Panc1 (cell line): ENCODE measurements at regions not wholly inside any gene's neighbourhood (a gene's known extent, or its start where the extent isn't known, plus 50 kb on each side); places are given as distances from the start of the nearest gene placed in this dataset.

Experiments
- ATAC-seq: fragments of 200-7000 bp; cut with Tn5 transposase; 2 replicates; pipeline ENCODE4 v1.9.1; 2020; ENCODE audit warnings: mild to moderate bottlenecking, moderate library complexity
- BruUV-seq: library from RNA; stranded (reverse); fragments of 400-500 nt; replicated peaks from 2 replicates; lab custom pipeline; 2021; lab: Mats Ljungman, UMichigan
- CTCF ChIA-PET: fragments of 300-600 bp; sonication (Branson Sonifier 250); formaldehyde crosslinking; loops from one replicate; lab custom pipeline; 2022; ENCODE audit warnings: antibody characterized with exemption; lab: Charles Lee
- POLR2A ChIA-PET: fragments of 300-600 bp; sonication (Branson Sonifier 250); formaldehyde crosslinking; loops from one replicate; lab custom pipeline; 2022; ENCODE audit warnings: antibody characterized with exemption; lab: Charles Lee
- DNase-seq: peaks from one replicate; pipeline ENCODE4 v3.0.0-alpha.2; 2010; ENCODE audit warnings: low read depth, low spot score
- H3K27ac ChIP-seq: 2 replicates; pipeline ENCODE4 v1.5.1; 2011; ENCODE audit warnings: mild to moderate bottlenecking, low read length, inconsistent platforms
- H3K27me3 ChIP-seq: fragments of 200-500 bp; sonication (Bioruptor generic); 2 replicates; pipeline ENCODE4 v1.6.0; 2014; ENCODE audit warnings: low read length, inconsistent platforms; ENCODE audit not compliant: control insufficient read depth, insufficient read depth
- H3K36me3 ChIP-seq: fragments of 200-500 bp; sonication (Bioruptor generic); 2 replicates; pipeline ENCODE4 v1.5.1; 2014; ENCODE audit warnings: inconsistent platforms, mild to moderate bottlenecking, low read length, moderate library complexity; ENCODE audit not compliant: control insufficient read depth, insufficient read depth
- H3K4me1 ChIP-seq: 2 replicates; pipeline ENCODE4 v1.5.1; 2011; ENCODE audit warnings: inconsistent platforms, mild to moderate bottlenecking, low read length, moderate library complexity; ENCODE audit not compliant: control insufficient read depth, insufficient read depth
- H3K4me3 ChIP-seq, 2 experiments: 2 replicates each; pipeline ENCODE4 v1.5.1; 2011 to 2012; ENCODE audit warnings: low read depth in 2 of 2, low read length in 2 of 2, mild to moderate bottlenecking in 2 of 2, inconsistent platforms in 1 of 2, moderate library complexity in 1 of 2
- H3K9me3 ChIP-seq: fragments of 200-500 bp; sonication (Bioruptor generic); 2 replicates; pipeline ENCODE4 v1.5.1; 2014; ENCODE audit warnings: low read depth, mild to moderate bottlenecking, inconsistent platforms, low read length, moderate library complexity; ENCODE audit not compliant: control insufficient read depth, insufficient read depth
- POLR2AphosphoS5 ChIP-seq: IDR thresholded peaks from 2 replicates; pipeline ENCODE4 v1.6.1; 2012; ENCODE audit warnings: mild to moderate bottlenecking, low read depth, low read length, moderate library complexity
- SIN3A ChIP-seq: IDR thresholded peaks from 2 replicates; pipeline ENCODE4 v1.6.1; 2012; ENCODE audit warnings: low read depth, mild to moderate bottlenecking, low read length, moderate library complexity, borderline replicate concordance; ENCODE audit not compliant: insufficient read depth
- TCF7L2 ChIP-seq: IDR thresholded peaks from 2 replicates; pipeline ENCODE4 v1.6.1; 2011; ENCODE audit warnings: mild to moderate bottlenecking, low read depth, low read length, inconsistent platforms
- in situ Hi-C: cut with HindIII; loops from 2 replicates; pipeline ENCODE4 v1.10.0; 2016; ENCODE audit warnings: low sequenced_read_pairs, low pct_unique_long_range_greater_than_20kb
- intact Hi-C: fragments of 100-400 bp; cut with micrococcal nuclease; formaldehyde crosslinking; loops from one replicate; pipeline ENCODE4 v1.10.0; 2022; ENCODE audit not compliant: unreplicated experiment
- TF ChIP-seq, protein P1 (sequence below), 2 experiments: IDR thresholded peaks; 2 replicates each; pipeline ENCODE4 v1.6.1; 2011 to 2012; ENCODE audit warnings: low read depth in 2 of 2, control low read depth in 1 of 2, low read length in 1 of 2, mild to moderate bottlenecking in 1 of 2, moderate library complexity in 1 of 2; ENCODE audit not compliant: insufficient read depth in 1 of 2
- TF ChIP-seq, protein P2 (sequence below): fragments of 450-650 bp; IDR thresholded peaks from 2 replicates; pipeline ENCODE4 v1.5.1; 2017; ENCODE audit warnings: mild to moderate bottlenecking

DNA sequence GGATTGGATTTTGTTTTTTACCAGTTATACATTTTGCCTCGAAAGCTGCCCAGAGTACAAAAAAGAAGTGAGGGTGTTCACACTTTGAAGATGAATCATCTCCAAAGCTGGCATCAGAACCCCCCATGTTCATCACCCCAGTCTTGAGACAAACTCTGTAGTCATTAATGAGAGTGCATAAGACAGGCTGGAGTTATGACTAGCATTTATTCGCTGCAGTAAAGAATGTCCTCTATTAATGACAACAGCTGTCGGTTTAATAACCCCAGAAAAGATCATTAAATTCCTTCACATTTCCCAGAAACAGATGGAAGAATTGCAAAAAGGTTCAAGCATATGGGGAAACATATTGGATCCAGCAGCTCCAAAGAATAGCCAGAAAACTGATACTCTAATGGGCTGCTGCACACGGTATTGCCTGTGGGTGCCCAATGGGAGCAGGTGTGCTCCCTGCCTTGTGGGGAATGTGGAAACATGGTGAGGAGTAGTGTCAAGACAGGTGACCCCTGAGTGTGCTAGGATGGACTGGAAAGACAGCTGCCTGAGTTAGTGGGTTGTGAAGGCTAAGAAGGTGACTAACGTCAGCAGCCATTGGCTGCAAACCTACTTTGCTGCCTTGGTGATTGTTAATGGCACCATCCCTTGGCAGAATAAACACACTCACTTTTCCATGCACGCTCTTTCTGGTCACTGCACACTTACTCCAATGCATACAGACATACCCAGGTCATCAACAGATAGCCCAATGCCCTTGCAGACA lies 81.9 kb downstream of the AIPL1 start:
- TF ChIP-seq SIN3A = no peak
- TF ChIP-seq, protein P1, sequence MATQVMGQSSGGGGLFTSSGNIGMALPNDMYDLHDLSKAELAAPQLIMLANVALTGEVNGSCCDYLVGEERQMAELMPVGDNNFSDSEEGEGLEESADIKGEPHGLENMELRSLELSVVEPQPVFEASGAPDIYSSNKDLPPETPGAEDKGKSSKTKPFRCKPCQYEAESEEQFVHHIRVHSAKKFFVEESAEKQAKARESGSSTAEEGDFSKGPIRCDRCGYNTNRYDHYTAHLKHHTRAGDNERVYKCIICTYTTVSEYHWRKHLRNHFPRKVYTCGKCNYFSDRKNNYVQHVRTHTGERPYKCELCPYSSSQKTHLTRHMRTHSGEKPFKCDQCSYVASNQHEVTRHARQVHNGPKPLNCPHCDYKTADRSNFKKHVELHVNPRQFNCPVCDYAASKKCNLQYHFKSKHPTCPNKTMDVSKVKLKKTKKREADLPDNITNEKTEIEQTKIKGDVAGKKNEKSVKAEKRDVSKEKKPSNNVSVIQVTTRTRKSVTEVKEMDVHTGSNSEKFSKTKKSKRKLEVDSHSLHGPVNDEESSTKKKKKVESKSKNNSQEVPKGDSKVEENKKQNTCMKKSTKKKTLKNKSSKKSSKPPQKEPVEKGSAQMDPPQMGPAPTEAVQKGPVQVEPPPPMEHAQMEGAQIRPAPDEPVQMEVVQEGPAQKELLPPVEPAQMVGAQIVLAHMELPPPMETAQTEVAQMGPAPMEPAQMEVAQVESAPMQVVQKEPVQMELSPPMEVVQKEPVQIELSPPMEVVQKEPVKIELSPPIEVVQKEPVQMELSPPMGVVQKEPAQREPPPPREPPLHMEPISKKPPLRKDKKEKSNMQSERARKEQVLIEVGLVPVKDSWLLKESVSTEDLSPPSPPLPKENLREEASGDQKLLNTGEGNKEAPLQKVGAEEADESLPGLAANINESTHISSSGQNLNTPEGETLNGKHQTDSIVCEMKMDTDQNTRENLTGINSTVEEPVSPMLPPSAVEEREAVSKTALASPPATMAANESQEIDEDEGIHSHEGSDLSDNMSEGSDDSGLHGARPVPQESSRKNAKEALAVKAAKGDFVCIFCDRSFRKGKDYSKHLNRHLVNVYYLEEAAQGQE (IDR thresholded peaks at IDR 0.05; ENCODE audit: insufficient read depth in 1 of 2, low read depth in 2 of 2, low read length in 1 of 2) = no peak
- TF ChIP-seq, protein P2, sequence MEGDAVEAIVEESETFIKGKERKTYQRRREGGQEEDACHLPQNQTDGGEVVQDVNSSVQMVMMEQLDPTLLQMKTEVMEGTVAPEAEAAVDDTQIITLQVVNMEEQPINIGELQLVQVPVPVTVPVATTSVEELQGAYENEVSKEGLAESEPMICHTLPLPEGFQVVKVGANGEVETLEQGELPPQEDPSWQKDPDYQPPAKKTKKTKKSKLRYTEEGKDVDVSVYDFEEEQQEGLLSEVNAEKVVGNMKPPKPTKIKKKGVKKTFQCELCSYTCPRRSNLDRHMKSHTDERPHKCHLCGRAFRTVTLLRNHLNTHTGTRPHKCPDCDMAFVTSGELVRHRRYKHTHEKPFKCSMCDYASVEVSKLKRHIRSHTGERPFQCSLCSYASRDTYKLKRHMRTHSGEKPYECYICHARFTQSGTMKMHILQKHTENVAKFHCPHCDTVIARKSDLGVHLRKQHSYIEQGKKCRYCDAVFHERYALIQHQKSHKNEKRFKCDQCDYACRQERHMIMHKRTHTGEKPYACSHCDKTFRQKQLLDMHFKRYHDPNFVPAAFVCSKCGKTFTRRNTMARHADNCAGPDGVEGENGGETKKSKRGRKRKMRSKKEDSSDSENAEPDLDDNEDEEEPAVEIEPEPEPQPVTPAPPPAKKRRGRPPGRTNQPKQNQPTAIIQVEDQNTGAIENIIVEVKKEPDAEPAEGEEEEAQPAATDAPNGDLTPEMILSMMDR = no peak
- TF ChIP-seq POLR2AphosphoS5 = no peak
- TF ChIP-seq TCF7L2 = no peak
- BruUV-seq = no TSS peak
- intact Hi-C loops = no loop called here
- H3K36me3 ChIP-seq = no peaks in the 10 kb centered on the region
- H3K9me3 ChIP-seq = no peaks in the 10 kb centered on the region
- H3K27me3 ChIP-seq = no peaks in the 10 kb centered on the region; the same call in 1 of the 2 replicates
- no peak overlapping the region for H3K27ac ChIP-seq
- no peaks in the 10 kb centered on the region for H3K4me1 ChIP-seq
- DNase-seq (no peak), ATAC-seq (no peak)
- no peak overlapping the region for H3K4me3 ChIP-seq
- in situ Hi-C loops = no loop called here
- POLR2A ChIA-PET = interaction anchor here (0.5 kb wide), 1 partner anchor 32 kb away, joined by 3 read pairs; no protein-coding TSS in a partner anchor
- CTCF ChIA-PET = no interaction called here

DNA sequence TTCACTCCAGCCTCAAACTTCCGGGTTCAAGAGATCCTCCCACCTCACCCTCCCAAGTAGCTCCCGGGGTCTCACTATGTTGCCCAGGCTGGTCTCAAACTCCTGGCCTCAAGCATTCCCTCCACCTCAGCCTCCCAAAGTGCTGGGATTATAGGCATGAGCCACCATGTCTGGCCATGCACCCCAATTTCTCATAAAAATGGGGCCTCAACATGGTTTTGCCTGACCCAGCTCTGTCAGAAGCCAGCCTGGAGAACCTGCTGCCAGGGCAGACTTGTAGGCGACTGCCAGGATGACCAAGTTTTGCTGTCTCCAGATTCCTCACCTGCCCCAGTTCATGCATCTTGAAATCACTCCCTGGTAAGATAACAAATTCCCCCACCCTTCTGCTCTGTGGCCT lies 82.9 kb downstream of the AIPL1 start:
- Histone ChIP-seq H3K27me3 (no peaks in the 10 kb centered on the region; the same call in 1 of the 2 replicates), H3K9me3 (no peaks in the 10 kb centered on the region), H3K4me1 (no peaks in the 10 kb centered on the region), H3K4me3 (no peak overlapping the region), H3K36me3 (no peaks in the 10 kb centered on the region), H3K27ac (no peak overlapping the region)
- CTCF ChIA-PET = no interaction called here
- in situ Hi-C loops (no loop called here), intact Hi-C loops (no loop called here)
- no peak for ATAC-seq
- no TSS peak for BruUV-seq
- no peak for DNase-seq
- TF ChIP-seq, protein P2 = no peak
- no peak for TF ChIP-seq POLR2AphosphoS5
- no peak for TF ChIP-seq SIN3A
- TF ChIP-seq TCF7L2 = no peak
- TF ChIP-seq, protein P1 (IDR thresholded peaks at IDR 0.05; ENCODE audit: insufficient read depth in 1 of 2, low read depth in 2 of 2, low read length in 1 of 2) = no peak
- POLR2A ChIA-PET = no interaction called here
